PC-9 (cell line): ENCODE measurements at regions not wholly inside any gene's neighbourhood (a gene's known extent, or its start where the extent isn't known, plus 50 kb on each side); places are given as distances from the start of the nearest gene placed in this dataset.
"Not testable (repeated sequence)": the region's sequence is repeated elsewhere in the genome, so short reads cannot be mapped to it uniquely, and the experiment has no call there.

Source experiments
- BruUV-seq: library from RNA; stranded (reverse); fragments of 400-500 nt; replicated peaks from 2 replicates; lab custom pipeline; 2021; lab: Mats Ljungman, UMichigan
- CTCF ChIA-PET: fragments of 300-600 bp; sonication (Branson Sonifier 250); formaldehyde crosslinking; loops from one replicate; lab custom pipeline; 2022; ENCODE audit warnings: antibody characterized with exemption; lab: Charles Lee
- POLR2A ChIA-PET: fragments of 300-600 bp; sonication (Branson Sonifier 250); formaldehyde crosslinking; loops from one replicate; lab custom pipeline; 2022; ENCODE audit warnings: antibody characterized with exemption; ENCODE audit not compliant: unreplicated experiment; lab: Charles Lee
- DNase-seq, 2 experiments: peaks; one replicate each; pipeline versions ENCODE4 v3.0.0 to v3.0.0-alpha.2; 2015 to 2022; ENCODE audit warnings: mixed read lengths in 1 of 2
- H2AFZ ChIP-seq: fragments of 200-600 bp; sonication (generic); 2 replicates; pipeline ENCODE4 v1.8.1; 2017; ENCODE audit warnings: antibody characterized with exemption
- H3F3A ChIP-seq: fragments of 200-600 bp; sonication (generic); 2 replicates; pipeline ENCODE4 v1.8.1; 2017; ENCODE audit warnings: antibody characterized with exemption, mild to moderate bottlenecking, low read depth; ENCODE audit not compliant: insufficient read depth
- H3K27ac ChIP-seq: fragments of 200-600 bp; sonication (generic); 2 replicates; pipeline ENCODE4 v1.6.1; 2016; ENCODE audit warnings: mixed run types
- H3K27me3 ChIP-seq: fragments of 200-600 bp; sonication (generic); 2 replicates; pipeline ENCODE4 v1.6.1; 2016; ENCODE audit warnings: low read depth, mixed run types; ENCODE audit not compliant: insufficient read depth
- H3K36me3 ChIP-seq: fragments of 200-600 bp; sonication (generic); 2 replicates; pipeline ENCODE4 v1.6.1; 2016; ENCODE audit warnings: low read depth, mixed run types
- H3K4me1 ChIP-seq: fragments of 200-600 bp; sonication (generic); replicated peaks from 2 replicates; pipeline ENCODE4 v1.6.1; 2016; ENCODE audit warnings: mixed run types; ENCODE audit not compliant: insufficient read depth
- H3K4me2 ChIP-seq: fragments of 200-600 bp; sonication (generic); 2 replicates; pipeline ENCODE4 v1.6.1; 2017; ENCODE audit warnings: mixed run types
- H3K4me3 ChIP-seq: fragments of 200-600 bp; sonication (generic); 2 replicates; pipeline ENCODE4 v1.6.1; 2016; ENCODE audit warnings: mixed run types
- H3K79me2 ChIP-seq: fragments of 200-600 bp; sonication (generic); 2 replicates; pipeline ENCODE4 v1.6.1; 2017; ENCODE audit warnings: low read depth, mixed run types
- H3K9me2 ChIP-seq: fragments of 200-600 bp; sonication (generic); 2 replicates; pipeline ENCODE4 v1.8.1; 2017; ENCODE audit warnings: mild to moderate bottlenecking; ENCODE audit not compliant: insufficient read depth
- H3K9me3 ChIP-seq: fragments of 200-600 bp; sonication (generic); 2 replicates; pipeline ENCODE4 v1.8.1; 2016; ENCODE audit warnings: low read depth; ENCODE audit not compliant: insufficient read depth
- H4K20me1 ChIP-seq: fragments of 200-600 bp; sonication (generic); 2 replicates; pipeline ENCODE4 v1.8.1; 2017; ENCODE audit not compliant: insufficient read depth
- intact Hi-C: fragments of 100-400 bp; cut with micrococcal nuclease; formaldehyde crosslinking; loops from one replicate; pipeline ENCODE4 v1.10.0; 2022; ENCODE audit not compliant: unreplicated experiment

GRCh38 chr1:143799568-143800187, 172.1 kb downstream of the FAM72C start:
- H3K36me3 ChIP-seq, DNase-seq: not testable (repeated sequence)

GRCh38 chr1:143796369-143796768, 175.4 kb downstream of the FAM72C start:
- H3K4me3 ChIP-seq, H4K20me1 ChIP-seq, H3K9me2 ChIP-seq, H3K9me3 ChIP-seq, intact Hi-C loops, CTCF ChIA-PET, POLR2A ChIA-PET, H3K36me3 ChIP-seq, H3K4me2 ChIP-seq, H3K27me3 ChIP-seq, DNase-seq, H3F3A ChIP-seq, H3K4me1 ChIP-seq, BruUV-seq, H3K79me2 ChIP-seq, H2AFZ ChIP-seq, H3K27ac ChIP-seq: not testable (repeated sequence)

More at GRCh38 chr1:143799568-143800187, 172.1 kb downstream of the FAM72C start:
- intact Hi-C loops, H3K27me3 ChIP-seq, H3F3A ChIP-seq, H4K20me1 ChIP-seq, H3K9me2 ChIP-seq, H3K4me2 ChIP-seq, H3K79me2 ChIP-seq, BruUV-seq, H3K9me3 ChIP-seq, H3K4me3 ChIP-seq, H2AFZ ChIP-seq, POLR2A ChIA-PET, H3K27ac ChIP-seq, CTCF ChIA-PET, H3K4me1 ChIP-seq: not testable (repeated sequence)

- H2AFZ ChIP-seq, H3K36me3 ChIP-seq, H3K9me2 ChIP-seq, H3K4me3 ChIP-seq, POLR2A ChIA-PET, BruUV-seq, H3K4me2 ChIP-seq, H3K4me1 ChIP-seq, H4K20me1 ChIP-seq, intact Hi-C loops, DNase-seq, H3K9me3 ChIP-seq, H3K79me2 ChIP-seq, H3K27ac ChIP-seq, H3K27me3 ChIP-seq, H3F3A ChIP-seq, CTCF ChIA-PET: not testable (repeated sequence)
Observed at GRCh38 chr1:143792047-143792937, 179.5 kb downstream of the FAM72C start.

GRCh38 chr1:143786381-143786780, 185.4 kb downstream of the FAM72C start:
- POLR2A ChIA-PET, H3K27me3 ChIP-seq, H3K9me3 ChIP-seq, CTCF ChIA-PET, H3K4me2 ChIP-seq, intact Hi-C loops, BruUV-seq, H4K20me1 ChIP-seq, H3K79me2 ChIP-seq, DNase-seq, H3K4me3 ChIP-seq, H3F3A ChIP-seq, H3K9me2 ChIP-seq, H3K4me1 ChIP-seq, H3K36me3 ChIP-seq, H2AFZ ChIP-seq, H3K27ac ChIP-seq: not testable (repeated sequence)

GRCh38 chr1:143785883-143786282, 185.9 kb downstream of the FAM72C start:
- H3K27me3 ChIP-seq, H3K79me2 ChIP-seq, intact Hi-C loops, BruUV-seq, H3K4me1 ChIP-seq, DNase-seq, H3K4me3 ChIP-seq, H3K9me2 ChIP-seq, H3K27ac ChIP-seq, H4K20me1 ChIP-seq, H3K4me2 ChIP-seq, H3K36me3 ChIP-seq, H3K9me3 ChIP-seq, CTCF ChIA-PET, H2AFZ ChIP-seq, H3F3A ChIP-seq, POLR2A ChIA-PET: not testable (repeated sequence)

- H3F3A ChIP-seq, intact Hi-C loops: not testable (repeated sequence)
Observed at GRCh38 chr1:143784239-143784882, 187.4 kb downstream of the FAM72C start.

GRCh38 chr1:143778178-143778577, 193.6 kb downstream of the FAM72C start:
- BruUV-seq, H3F3A ChIP-seq, H3K79me2 ChIP-seq, H2AFZ ChIP-seq, H3K36me3 ChIP-seq, H3K27me3 ChIP-seq, H3K4me1 ChIP-seq, H3K4me3 ChIP-seq, POLR2A ChIA-PET, H3K4me2 ChIP-seq, H3K9me2 ChIP-seq, H4K20me1 ChIP-seq, H3K27ac ChIP-seq, DNase-seq, H3K9me3 ChIP-seq, CTCF ChIA-PET, intact Hi-C loops: not testable (repeated sequence)

More at GRCh38 chr1:143784239-143784882, 187.4 kb downstream of the FAM72C start:
- H3K4me3 ChIP-seq, DNase-seq, H3K4me2 ChIP-seq, CTCF ChIA-PET, BruUV-seq, H3K9me2 ChIP-seq, POLR2A ChIA-PET, H3K79me2 ChIP-seq, H2AFZ ChIP-seq, H3K36me3 ChIP-seq, H4K20me1 ChIP-seq, H3K4me1 ChIP-seq, H3K27ac ChIP-seq, H3K9me3 ChIP-seq, H3K27me3 ChIP-seq: not testable (repeated sequence)
